K562 (cell line): ENCODE measurements at regions not wholly inside any gene's neighbourhood (a gene's known extent, or its start where the extent isn't known, plus 50 kb on each side); places are given as distances from the start of the nearest gene placed in this dataset.

Source experiments
- LEF1 ChIP-seq: fragments of 450-650 bp; IDR thresholded peaks from 2 replicates; pipeline ENCODE4 v1.6.1; 2016; ENCODE audit warnings: mild to moderate bottlenecking
- MTF1 ChIP-seq: fragments of 250-450 bp; sonication (Bioruptor Pico); IDR thresholded peaks from 2 replicates; pipeline ENCODE4 v1.9.0; 2021; ENCODE audit warnings: moderate library complexity, mild to moderate bottlenecking, inconsistent platforms, borderline replicate concordance
- PYGO2 ChIP-seq: fragments of 450-650 bp; IDR thresholded peaks from 2 replicates; pipeline ENCODE4 v1.6.1; 2016; ENCODE audit warnings: mild to moderate bottlenecking, missing genetic modification characterization, moderate library complexity, missing compliant biosample characterization
- SNIP1 ChIP-seq: fragments of 450-650 bp; IDR thresholded peaks from 2 replicates; pipeline ENCODE4 v1.7.1; 2017; ENCODE audit warnings: low read depth, mild to moderate bottlenecking
- TAF9B ChIP-seq: fragments of 450-650 bp; IDR thresholded peaks from 2 replicates; pipeline ENCODE4 v1.6.1; 2018; ENCODE audit warnings: mild to moderate bottlenecking; ENCODE audit not compliant: partially characterized antibody
- ZFPM2 ChIP-seq: fragments of 250-450 bp; sonication (Bioruptor Pico); IDR thresholded peaks from 2 replicates; pipeline ENCODE4 v1.5.1; 2022; ENCODE audit warnings: mild to moderate bottlenecking
- ZNF253 ChIP-seq: fragments of 250-450 bp; sonication (Bioruptor Pico); conservative IDR thresholded peaks from 2 replicates; pipeline ENCODE4 v1.6.1; 2021; ENCODE audit warnings: mild to moderate bottlenecking
- TF ChIP-seq, protein P1 (sequence below): sonication (generic); formaldehyde crosslinking; IDR thresholded peaks from 2 replicates; pipeline ENCODE4 v1.8.0; 2022; ENCODE audit warnings: mild to moderate bottlenecking, missing genetic modification reagents
- TF ChIP-seq, protein P2 (sequence below): sonication (generic); formaldehyde crosslinking; IDR thresholded peaks from 2 replicates; pipeline ENCODE4 v1.4.0; 2020; ENCODE audit warnings: mild to moderate bottlenecking, missing genetic modification reagents

DNA sequence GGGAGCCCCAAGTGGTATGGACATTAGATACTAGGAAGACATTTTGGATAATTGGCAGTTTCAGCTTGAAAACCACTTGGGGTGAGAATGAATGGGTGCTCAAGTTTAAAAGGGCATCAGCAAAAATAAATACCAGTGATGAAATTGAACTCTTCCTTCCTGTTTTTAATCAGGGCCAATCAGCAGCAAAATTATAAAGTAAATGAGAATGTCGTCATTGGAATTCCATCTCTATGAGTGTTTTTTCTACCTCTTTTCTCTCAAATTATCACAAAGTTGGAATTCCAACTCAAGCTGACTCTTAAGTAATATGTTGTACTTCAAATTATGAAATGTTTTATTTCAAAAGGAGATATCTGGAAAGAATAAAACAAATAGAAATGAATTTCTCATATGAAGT, 730.6 kb downstream of the METTL15 start (continued):
- TF ChIP-seq, protein P1, sequence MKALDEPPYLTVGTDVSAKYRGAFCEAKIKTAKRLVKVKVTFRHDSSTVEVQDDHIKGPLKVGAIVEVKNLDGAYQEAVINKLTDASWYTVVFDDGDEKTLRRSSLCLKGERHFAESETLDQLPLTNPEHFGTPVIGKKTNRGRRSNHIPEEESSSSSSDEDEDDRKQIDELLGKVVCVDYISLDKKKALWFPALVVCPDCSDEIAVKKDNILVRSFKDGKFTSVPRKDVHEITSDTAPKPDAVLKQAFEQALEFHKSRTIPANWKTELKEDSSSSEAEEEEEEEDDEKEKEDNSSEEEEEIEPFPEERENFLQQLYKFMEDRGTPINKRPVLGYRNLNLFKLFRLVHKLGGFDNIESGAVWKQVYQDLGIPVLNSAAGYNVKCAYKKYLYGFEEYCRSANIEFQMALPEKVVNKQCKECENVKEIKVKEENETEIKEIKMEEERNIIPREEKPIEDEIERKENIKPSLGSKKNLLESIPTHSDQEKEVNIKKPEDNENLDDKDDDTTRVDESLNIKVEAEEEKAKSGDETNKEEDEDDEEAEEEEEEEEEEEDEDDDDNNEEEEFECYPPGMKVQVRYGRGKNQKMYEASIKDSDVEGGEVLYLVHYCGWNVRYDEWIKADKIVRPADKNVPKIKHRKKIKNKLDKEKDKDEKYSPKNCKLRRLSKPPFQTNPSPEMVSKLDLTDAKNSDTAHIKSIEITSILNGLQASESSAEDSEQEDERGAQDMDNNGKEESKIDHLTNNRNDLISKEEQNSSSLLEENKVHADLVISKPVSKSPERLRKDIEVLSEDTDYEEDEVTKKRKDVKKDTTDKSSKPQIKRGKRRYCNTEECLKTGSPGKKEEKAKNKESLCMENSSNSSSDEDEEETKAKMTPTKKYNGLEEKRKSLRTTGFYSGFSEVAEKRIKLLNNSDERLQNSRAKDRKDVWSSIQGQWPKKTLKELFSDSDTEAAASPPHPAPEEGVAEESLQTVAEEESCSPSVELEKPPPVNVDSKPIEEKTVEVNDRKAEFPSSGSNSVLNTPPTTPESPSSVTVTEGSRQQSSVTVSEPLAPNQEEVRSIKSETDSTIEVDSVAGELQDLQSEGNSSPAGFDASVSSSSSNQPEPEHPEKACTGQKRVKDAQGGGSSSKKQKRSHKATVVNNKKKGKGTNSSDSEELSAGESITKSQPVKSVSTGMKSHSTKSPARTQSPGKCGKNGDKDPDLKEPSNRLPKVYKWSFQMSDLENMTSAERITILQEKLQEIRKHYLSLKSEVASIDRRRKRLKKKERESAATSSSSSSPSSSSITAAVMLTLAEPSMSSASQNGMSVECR (CRISPR knock-in tag), result no peak
- no peak for TF ChIP-seq PYGO2 (tag)
- TF ChIP-seq MTF1 (CRISPR knock-in tag), result no peak
- no peak for TF ChIP-seq ZFPM2
- no peak for TF ChIP-seq LEF1
- no peak for TF ChIP-seq TAF9B
- no peak for TF ChIP-seq SNIP1
- no peak for TF ChIP-seq ZNF253 (CRISPR knock-in tag)
- TF ChIP-seq, protein P2, sequence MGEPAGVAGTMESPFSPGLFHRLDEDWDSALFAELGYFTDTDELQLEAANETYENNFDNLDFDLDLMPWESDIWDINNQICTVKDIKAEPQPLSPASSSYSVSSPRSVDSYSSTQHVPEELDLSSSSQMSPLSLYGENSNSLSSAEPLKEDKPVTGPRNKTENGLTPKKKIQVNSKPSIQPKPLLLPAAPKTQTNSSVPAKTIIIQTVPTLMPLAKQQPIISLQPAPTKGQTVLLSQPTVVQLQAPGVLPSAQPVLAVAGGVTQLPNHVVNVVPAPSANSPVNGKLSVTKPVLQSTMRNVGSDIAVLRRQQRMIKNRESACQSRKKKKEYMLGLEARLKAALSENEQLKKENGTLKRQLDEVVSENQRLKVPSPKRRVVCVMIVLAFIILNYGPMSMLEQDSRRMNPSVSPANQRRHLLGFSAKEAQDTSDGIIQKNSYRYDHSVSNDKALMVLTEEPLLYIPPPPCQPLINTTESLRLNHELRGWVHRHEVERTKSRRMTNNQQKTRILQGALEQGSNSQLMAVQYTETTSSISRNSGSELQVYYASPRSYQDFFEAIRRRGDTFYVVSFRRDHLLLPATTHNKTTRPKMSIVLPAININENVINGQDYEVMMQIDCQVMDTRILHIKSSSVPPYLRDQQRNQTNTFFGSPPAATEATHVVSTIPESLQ, result no peak
